GM19035 (cell line): ENCODE measurements at regions not wholly inside any gene's neighbourhood (a gene's known extent, or its start where the extent isn't known, plus 50 kb on each side); places are given as distances from the start of the nearest gene placed in this dataset.

Source experiments
- ATAC-seq: cut with Tn5 transposase; IDR thresholded peaks from one replicate; pipeline ENCODE4 v1.9.1; 2021; ENCODE audit not compliant: unreplicated experiment

DNA sequence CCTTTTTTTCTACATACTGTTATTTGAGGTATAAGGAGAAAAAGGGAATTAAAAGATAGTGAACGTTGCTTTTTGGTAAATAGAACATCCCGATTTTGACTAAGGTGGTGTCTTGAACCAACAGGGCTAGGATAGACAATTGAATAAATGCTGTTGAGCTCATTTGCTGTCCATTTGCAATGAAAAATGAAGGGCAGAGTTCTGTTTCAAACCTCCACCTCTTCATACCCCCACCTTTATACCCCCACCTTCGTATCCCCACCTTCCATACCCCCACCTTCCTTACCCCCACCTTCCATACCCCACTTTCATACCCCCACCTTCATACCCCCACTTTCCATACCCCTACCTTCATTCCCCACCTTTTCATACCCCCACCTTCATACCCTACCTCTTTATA, 93.4 kb upstream of the NAA20 start:
- ATAC-seq: no peak

DNA sequence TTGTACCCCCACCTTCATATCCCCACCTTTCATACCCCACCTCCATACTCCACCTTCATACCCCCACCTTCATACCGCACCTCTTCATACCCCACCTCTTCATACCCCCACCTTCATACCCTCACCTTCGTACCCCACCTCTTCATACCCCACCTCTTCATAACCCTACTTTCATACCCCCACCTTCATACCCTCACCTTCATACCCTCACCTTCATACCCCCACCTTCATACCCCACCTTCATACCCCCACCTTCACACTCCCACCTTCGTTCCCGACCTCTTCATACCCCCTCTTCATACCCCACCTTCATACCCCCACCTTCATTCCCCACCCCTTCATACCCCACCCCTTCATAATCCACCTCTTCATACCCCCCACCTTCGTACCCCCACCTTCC, 92.9 kb upstream of the NAA20 start:
- no peak for ATAC-seq

DNA sequence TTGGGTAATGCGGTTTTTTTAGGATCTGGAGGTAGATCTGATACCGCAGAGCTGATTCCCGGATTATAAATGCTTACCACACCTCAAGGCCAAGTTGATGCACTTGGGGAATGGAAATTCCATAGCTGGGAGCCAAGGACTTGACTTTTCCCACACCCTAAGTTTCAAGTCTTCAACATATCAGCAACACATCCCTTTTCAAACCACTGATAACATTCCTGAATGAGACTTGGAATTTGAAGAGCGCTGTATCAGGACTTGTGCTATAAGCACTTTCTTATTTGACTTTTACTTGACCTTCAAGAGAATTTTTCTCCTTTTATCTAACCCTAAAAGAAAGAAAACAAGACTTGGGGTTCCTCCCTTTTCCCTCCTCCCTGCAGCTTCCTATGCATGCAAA, 90.6 kb upstream of the NAA20 start:
- no peak for ATAC-seq

DNA sequence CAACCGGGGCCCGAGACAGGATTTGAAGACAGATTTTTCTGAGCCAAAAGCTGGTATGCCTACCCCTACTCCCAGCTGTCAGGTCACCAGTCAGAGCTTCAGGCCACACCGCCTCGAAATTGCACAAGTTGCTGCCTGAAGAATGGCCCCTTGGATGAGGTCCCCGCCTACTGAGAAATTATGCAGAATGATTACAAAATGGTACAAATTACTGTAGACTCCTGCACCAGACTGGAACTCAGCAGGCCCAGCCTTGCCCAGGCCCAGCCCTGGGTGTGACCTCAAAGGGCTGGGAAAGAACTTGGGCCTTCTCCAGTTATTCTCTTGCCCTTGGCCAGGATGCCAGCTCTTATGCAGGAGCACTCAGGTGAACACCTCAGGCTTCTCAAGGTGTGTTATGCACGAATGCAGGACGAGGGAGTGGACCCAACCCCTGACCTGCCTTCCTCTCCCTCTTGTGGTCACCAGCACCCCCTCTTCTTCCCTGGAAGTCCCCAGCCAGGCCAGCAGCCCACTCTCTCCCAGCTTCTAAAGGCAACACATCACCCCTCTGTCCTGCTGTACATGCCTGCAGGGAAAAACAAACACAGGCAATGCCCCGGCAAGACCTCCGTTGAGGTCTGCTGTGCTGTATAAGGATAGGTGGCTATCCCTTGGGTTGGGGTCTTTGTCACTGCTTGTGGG, 88.7 kb upstream of the NAA20 start:
- ATAC-seq: no peak

DNA sequence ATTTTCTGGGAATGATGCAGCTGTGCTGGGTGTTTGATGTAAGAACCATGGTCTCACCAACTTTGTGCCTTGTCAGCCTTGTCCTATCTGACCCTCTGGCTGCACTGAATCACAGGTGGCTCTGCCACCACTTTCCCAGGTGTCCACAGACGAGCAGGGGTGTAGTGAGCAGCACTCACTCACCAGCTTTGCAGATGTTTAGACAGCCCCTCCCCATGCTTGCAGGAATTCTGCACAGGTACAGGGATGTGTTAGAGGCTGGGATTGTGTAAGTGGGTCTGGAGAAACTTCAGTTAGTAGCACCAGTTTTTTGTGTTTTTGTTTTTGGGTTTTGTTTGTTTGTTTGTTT, 88.2 kb upstream of the NAA20 start:
- ATAC-seq: no peak

DNA sequence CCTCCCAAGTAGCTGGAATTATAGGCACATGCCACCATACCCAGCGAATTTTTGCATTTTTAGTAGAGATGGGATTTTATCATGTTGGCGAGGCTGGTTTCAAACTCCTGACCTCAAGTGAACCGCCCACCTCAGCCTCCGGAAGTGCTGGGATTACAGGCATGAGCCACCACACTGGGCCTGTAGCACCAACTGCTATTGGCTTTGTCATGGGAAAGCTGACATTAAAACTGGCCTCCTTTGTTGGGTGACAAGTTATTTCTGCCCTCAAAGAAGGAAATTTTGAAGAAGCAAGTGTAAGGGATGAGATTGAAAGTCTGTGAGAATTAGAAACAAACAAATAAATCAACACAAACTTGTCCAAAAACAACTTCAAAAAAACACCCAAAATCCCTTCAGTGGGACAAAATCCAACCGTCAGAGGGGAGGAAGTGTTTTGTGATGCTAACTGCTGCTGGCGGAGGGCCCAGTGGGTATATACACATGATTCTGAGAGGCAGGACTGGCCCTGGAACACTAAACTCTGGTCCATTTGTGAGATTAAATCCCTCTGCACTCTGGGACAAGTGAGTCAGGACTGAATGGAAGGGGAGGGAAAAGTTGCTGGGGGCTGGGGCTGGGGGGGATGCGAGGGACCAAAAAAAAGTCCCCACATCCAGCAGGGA, 87.5 kb upstream of the NAA20 start:
- ATAC-seq: no peak

DNA sequence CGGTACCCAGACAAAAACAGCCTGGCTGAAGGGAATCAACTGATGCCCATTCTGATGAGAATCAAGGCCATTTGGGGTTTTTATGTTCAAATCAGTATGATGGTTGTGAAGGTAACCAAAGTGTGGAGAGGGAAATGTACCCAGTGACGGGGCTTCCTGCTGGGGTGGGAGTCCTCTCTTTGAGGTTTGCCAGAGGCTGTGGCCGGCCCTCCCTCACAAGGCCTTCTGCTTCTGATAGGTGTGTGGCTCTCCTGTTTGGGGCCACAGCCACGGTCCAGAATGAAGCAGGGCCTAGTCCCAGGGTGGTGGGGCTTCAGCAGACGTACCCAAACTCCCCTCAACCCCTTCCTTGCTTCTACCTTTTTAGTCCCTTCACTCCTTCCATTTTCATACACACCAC, 86.7 kb upstream of the NAA20 start:
- no peak for ATAC-seq

DNA sequence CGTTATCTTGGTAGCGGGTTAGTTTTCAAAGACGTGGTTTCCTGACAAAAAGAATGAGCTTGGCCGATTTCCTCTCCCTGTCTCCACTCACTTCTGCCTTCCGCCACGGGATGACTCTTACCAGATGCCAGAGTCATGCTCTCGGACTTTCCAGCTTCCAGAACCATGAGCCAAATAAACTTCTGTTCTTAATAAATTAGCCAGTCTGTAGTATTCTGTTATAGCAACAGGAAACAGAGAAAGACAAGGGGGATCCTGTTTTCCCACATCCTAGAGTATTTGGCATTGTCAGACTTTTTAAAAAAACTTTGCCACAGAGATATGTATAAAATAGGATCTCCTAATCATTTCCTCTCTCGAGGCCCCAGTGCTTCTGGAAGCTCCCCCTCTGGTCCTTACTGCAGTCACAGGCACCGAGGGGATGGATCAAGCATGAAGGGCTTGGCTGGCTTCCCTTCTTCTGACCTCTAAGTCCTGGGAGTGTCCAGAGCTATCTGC, 84.9 kb upstream of the NAA20 start:
- ATAC-seq: no peak

DNA sequence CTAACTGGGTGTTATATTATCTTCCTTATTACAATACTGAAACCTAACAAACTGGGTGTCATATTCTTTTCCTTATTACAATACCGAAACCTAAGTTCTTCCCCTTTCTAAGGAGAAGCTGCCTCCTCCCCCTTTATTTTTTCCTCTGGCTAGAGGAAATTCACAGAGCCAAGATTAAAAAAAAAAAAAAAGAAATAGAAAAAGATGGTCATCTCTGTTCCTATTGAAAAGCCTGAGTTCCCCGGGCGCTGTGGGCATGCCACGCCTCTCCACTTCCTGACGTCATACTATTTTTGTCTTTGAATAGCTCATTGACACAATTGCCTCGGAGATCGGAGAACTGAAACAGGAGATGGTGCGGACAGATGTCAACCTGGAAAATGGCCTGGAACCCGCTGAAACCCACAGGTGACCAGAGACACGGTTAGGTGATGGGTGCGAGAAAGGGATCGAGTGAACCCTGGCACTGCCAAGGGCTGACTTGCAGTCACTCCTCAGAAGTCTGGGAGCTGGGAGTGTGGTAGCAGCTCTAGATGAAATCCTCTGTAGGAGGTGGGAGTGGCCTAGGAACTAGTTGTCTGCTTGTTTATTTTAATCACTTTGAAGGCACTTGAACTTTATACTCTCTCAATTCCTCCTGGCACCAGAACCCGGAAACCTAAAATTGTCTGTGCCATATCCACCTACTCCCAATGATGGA, 82.2 kb upstream of the NAA20 start:
- no peak for ATAC-seq

DNA sequence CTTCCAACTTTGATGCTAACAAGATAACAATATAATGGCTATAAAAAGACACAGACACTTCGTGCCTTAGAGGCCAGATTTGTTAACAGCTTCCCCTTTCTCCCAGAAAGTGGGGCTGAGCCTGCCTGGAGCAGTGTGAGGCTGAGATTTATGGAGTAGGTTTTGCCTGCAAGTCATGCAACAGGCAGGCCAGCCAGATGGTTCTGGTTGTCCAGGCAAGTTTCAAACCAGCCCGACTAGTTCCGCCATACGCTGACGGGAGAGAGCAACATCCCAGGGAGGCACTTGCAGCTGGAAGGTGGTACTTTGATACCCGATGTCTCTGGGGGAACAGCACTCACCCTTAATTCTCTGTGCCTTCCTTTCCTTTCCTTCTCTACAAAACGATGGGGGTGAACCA, 81.3 kb upstream of the NAA20 start:
- no peak for ATAC-seq

DNA sequence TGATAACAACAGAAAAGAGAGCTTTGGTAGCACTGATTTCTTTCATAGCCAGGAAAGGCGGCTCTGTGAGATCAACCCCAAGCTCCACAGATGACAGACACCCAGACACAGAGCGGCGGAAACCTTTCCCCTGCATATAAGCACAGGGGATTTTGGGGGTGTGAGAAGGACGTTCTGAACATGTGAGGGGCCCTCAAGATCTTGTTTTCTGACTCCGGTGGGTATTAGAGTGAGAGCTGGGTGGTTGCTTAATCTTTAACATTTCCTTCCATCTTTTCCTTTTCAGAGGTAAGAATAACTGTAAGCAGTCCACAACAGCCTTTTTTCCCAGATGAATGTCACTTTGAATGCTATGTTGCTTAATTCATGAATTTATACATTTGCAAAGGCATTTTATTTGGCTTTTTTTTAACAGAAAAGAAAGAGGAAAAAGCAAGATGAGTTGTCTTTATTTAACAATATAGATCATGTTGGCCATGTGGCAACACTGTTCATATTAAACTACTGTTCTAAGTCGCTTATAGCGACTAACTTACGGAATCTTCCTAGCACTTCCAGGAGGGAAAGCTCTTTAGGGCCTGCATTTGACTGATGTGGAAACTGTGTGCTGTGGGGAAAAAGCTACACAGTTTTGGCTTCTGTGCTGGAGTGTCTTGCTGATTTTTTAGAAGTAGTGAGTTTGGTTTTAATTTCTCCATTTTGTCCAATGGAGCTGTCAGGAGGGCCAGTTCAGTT, 80.5 kb upstream of the NAA20 start:
- ATAC-seq: no peak

DNA sequence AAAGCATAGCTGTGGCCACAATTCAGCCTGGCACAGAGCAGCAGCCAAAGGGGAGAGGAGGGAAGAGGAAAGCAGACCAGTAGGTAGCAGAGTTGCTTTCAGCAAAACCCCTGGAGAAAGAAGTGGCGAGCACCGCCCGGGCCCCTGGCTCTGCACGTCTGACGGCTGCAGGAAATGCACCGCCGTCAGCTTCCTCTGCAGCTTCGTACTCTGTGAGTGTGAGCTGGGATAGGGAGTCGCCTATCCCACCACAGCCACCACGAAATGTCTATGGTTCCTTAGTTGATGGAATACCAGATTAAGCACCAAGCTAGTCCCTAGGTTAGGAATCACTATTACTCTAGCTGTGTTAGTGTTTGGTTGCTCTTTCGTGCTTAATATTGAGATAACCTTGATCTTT, 79.9 kb upstream of the NAA20 start:
- ATAC-seq: peak; percentile 38

DNA sequence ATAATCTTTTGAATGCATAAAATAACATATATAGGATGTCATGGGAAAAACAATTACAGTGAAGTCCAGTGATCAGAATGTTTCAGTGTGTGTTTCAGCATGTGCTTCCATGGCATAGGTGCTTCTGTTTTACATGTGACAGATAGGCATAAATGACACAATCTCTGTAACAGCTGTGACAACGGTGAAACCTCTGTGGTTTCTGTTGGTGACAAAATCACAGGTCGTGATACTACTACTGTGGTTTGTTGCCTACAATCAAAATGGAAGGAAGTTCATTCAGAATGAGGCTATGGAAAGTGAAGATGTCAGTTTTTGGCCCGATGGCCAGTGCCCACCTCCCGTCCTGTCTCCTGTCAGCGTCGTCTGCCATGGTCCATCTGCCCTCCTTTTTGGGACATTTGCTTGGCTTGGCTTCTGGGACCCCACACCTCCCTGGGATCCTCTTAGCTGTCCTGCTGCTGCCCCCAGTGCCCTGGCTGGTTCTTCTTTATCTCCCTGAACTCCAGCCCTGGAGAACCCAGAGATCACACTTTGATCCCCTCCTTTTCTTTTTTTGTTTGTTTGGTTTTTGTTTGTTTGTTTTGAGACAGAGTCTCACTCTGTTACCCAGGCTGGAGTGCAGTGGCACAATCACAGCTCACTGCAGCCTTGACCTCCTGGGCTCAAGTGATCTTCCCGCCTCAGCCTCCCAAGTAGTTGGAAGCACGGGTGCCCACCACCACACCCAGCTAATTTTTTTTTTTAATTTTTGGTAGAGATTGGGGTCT, 79.3 kb upstream of the NAA20 start:
- ATAC-seq: peak; percentile 86

DNA sequence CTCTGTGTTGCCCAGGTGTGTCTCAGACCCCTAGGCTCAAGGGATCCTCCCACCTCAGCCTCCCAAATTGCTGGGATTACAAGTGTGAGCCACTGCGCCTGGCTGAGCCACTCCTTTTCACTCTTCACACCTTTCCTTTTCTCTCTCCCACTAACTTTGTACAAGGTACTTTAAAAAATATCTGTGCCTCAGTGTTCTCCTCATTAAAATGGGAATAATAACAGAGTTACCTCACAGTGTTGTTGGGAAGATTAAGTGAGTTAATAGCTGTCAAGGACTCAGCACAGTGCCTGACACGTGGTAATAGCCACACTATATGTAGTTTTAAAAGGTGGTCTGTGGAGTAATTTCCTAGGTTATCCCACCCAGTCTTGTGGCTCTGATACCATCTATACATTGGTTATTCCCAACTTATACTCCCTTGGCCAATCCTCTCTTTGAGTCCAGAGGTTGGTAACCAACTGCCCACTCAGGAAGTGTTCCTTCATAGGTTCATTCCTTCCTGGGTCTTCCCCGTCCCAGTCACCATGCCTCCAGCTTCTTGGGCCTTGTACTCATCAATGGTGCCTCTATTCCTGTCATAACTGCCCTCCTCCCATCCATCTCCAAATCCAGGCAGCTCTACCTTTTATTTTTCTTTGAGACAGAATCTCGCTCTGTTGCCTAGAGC, 78.6 kb upstream of the NAA20 start:
- no peak for ATAC-seq

DNA sequence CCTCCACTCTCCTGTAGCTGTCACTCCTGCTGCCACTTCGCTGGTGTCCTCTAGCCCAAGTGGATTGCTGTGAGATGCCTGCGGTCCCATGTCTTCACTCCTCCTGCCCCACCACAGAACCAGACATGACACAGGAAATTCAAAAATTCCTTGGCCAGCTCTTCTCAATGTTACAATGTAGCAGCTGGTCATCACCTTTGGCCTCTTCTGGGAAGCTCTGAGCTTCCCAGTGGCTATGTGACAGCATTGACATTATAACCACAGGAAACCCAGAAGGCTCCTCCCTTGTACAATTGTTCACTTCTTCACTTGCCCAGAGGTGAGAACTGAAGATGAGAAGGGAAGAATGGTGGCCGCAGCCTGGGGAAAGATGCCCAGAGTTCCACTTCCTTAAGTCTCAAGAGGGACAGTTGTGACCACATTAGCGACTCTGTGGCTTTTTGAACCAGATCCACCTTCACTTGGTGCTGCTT, 76.1 kb upstream of the NAA20 start:
- ATAC-seq: no peak

DNA sequence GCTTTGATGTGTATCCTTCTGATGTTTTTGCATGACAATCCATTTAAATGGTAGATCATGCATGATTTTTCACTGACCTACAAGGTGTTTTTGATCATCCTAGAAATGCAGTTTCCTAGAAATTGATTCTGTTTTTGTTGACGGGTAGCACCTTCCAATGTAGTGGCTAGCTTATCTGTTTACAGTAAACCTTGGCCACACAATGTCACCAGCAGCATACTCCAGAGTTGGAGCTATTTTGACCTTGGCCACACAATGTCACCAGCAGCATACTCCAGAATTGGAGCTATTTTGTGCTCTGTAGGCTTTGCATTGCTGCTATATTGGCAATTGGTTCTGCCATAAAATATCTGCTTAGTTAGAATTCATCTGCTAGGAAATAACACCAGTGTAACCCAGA, 74.6 kb upstream of the NAA20 start:
- ATAC-seq: no peak

DNA sequence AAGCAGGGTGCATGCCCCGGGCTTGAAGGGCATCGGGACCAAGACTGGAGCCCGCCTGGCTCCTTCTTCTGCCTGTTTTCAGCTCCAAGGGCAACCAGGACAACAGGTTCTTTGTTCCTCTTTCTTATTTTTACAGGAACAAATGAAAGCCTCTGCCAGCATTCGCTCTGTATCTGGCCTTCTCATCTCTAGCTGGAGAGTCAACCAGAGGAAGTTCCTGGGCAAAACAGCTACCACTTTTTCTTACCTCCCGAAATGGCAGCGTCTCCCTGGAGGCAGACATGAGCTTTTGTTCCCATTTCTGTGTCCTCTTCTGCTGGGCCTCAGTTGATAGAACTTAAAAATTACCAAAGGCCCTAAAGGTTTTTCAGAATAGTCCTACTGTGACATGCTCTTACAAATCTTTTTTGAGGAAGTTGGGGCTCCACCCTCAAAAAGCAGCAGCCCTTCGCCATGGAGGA, 74.1 kb upstream of the NAA20 start:
- ATAC-seq: no peak

DNA sequence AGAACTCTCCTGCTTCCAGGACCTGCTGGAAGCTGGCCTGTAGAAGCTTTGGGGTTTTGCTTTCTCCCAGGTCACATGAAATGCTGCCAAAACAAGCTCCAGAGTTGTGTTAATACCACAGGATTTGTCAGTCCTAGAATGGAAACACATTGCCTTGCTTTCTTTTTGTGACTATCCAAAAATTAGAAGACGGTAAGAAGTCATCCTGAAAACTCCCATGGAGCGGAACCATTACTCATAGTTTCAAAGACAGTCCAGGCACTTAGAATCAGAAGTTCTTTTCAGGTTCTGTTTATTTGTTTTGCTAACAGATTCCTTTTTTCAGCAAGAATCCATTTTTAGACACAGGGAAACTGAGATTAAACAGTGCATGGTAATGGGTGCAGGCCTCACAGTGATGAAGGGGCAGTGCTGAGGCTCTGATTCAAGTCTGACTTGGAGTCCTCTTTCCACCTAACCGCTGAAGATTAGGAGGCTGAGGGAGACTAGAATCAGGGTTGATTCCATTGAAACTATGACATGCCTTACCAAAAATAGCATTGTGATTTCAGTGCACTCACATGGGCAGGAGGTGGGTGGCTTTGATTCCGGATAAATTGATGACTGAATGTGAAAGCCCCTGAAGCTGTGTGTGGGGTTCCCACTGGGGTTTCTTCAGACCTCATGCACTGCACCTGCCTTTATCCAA, 72.2 kb upstream of the NAA20 start:
- peak; percentile 55 for ATAC-seq
